Rectal smooth muscle tissue (tissue), 1 donor: ENCODE measurements at regions not wholly inside any gene's neighbourhood (a gene's known extent, or its start where the extent isn't known, plus 50 kb on each side); places are given as distances from the start of the nearest gene placed in this dataset.

Experiments used
- H3K27ac ChIP-seq: one replicate; pipeline ENCODE4 v1.7.0; 2013; ENCODE audit warnings: low read depth, low read length, inconsistent platforms
- H3K27me3 ChIP-seq: one replicate; pipeline ENCODE4 v1.7.0; 2013; ENCODE audit warnings: low read length; ENCODE audit not compliant: control insufficient read depth, insufficient read depth
- H3K36me3 ChIP-seq: one replicate; pipeline ENCODE4 v1.7.0; 2013; ENCODE audit warnings: low read length; ENCODE audit not compliant: control insufficient read depth, insufficient read depth
- H3K4me1 ChIP-seq: one replicate; pipeline ENCODE4 v1.7.0; 2013; ENCODE audit warnings: low read length; ENCODE audit not compliant: control insufficient read depth, insufficient read depth
- H3K4me3 ChIP-seq: one replicate; pipeline ENCODE4 v1.7.0; 2013; ENCODE audit warnings: low read length
- H3K9ac ChIP-seq: one replicate; pipeline ENCODE4 v1.7.0; 2013; ENCODE audit warnings: low read length

- H3K9ac ChIP-seq: no peak overlapping the region
- no peak overlapping the region for H3K4me3 ChIP-seq
- H3K4me1 ChIP-seq: no peaks in the 10 kb centered on the region
- H3K36me3 ChIP-seq: no peaks in the 10 kb centered on the region
- H3K27ac ChIP-seq: no peak overlapping the region
- no peaks in the 10 kb centered on the region for H3K27me3 ChIP-seq
Measured at GRCh38 chr13:97057176-97057575, 62.9 kb upstream of the OXGR1 start.

- Histone ChIP-seq H3K9ac (no peak overlapping the region), H3K4me1 (no peaks in the 10 kb centered on the region), H3K4me3 (no peak overlapping the region), H3K27me3 (no peaks in the 10 kb centered on the region), H3K36me3 (no peaks in the 10 kb centered on the region), H3K27ac (no peak overlapping the region)
Measured at GRCh38 chr13:97058391-97058790, 64.1 kb upstream of the OXGR1 start.

GRCh38 chr13:97058926-97059325, 64.7 kb upstream of the OXGR1 start:
- Histone ChIP-seq H3K4me3 (no peak overlapping the region), H3K9ac (no peak overlapping the region), H3K27ac (no peak overlapping the region), H3K27me3 (no peaks in the 10 kb centered on the region), H3K36me3 (no peaks in the 10 kb centered on the region), H3K4me1 (no peaks in the 10 kb centered on the region)

GRCh38 chr13:97067017-97067895, 73.0 kb upstream of the OXGR1 start:
- Histone ChIP-seq H3K4me1 (no peaks in the 10 kb centered on the region), H3K36me3 (no peaks in the 10 kb centered on the region), H3K9ac (no peak overlapping the region), H3K27ac (no peak overlapping the region), H3K27me3 (no peaks in the 10 kb centered on the region), H3K4me3 (no peak overlapping the region)

- Histone ChIP-seq H3K9ac (no peak overlapping the region), H3K36me3 (no peaks in the 10 kb centered on the region), H3K4me3 (no peak overlapping the region), H3K4me1 (no peaks in the 10 kb centered on the region), H3K27ac (no peak overlapping the region), H3K27me3 (no peaks in the 10 kb centered on the region)
Measured at GRCh38 chr13:97068151-97068550, 73.9 kb upstream of the OXGR1 start.

GRCh38 chr13:97069050-97069815, 75.0 kb upstream of the OXGR1 start:
- H3K27ac ChIP-seq: no peak overlapping the region
- H3K4me1 ChIP-seq: no peaks in the 10 kb centered on the region
- H3K36me3 ChIP-seq: no peaks in the 10 kb centered on the region
- no peak overlapping the region for H3K9ac ChIP-seq
- no peaks in the 10 kb centered on the region for H3K27me3 ChIP-seq
- H3K4me3 ChIP-seq: no peak overlapping the region

GRCh38 chr13:97072297-97072696, 78.0 kb upstream of the OXGR1 start:
- H3K36me3 ChIP-seq: no peaks in the 10 kb centered on the region
- H3K27ac ChIP-seq: no peak overlapping the region
- no peak overlapping the region for H3K9ac ChIP-seq
- H3K4me3 ChIP-seq: no peak overlapping the region
- no peaks in the 10 kb centered on the region for H3K27me3 ChIP-seq
- H3K4me1 ChIP-seq: no peaks in the 10 kb centered on the region

GRCh38 chr13:97074618-97075017, 80.3 kb upstream of the OXGR1 start:
- Histone ChIP-seq H3K27ac (no peak overlapping the region), H3K4me3 (no peak overlapping the region), H3K9ac (no peak overlapping the region), H3K4me1 (no peaks in the 10 kb centered on the region), H3K27me3 (no peaks in the 10 kb centered on the region), H3K36me3 (no peaks in the 10 kb centered on the region)

GRCh38 chr13:97076898-97077297, 82.6 kb upstream of the OXGR1 start:
- no peak overlapping the region for H3K4me3 ChIP-seq
- H3K9ac ChIP-seq: no peak overlapping the region
- no peak overlapping the region for H3K27ac ChIP-seq
- H3K4me1 ChIP-seq: no peaks in the 10 kb centered on the region
- no peaks in the 10 kb centered on the region for H3K27me3 ChIP-seq
- no peaks in the 10 kb centered on the region for H3K36me3 ChIP-seq

- no peaks in the 10 kb centered on the region for H3K4me1 ChIP-seq
- H3K4me3 ChIP-seq: no peak overlapping the region
- no peak overlapping the region for H3K27ac ChIP-seq
- H3K27me3 ChIP-seq: no peaks in the 10 kb centered on the region
- H3K36me3 ChIP-seq: no peaks in the 10 kb centered on the region
- H3K9ac ChIP-seq: no peak overlapping the region
Measured at GRCh38 chr13:97077341-97077740, 83.1 kb upstream of the OXGR1 start.

- H3K27me3 ChIP-seq: no peaks in the 10 kb centered on the region
- H3K4me3 ChIP-seq: no peak overlapping the region
- H3K36me3 ChIP-seq: no peaks in the 10 kb centered on the region
- H3K9ac ChIP-seq: no peak overlapping the region
- H3K4me1 ChIP-seq: no peaks in the 10 kb centered on the region
- no peak overlapping the region for H3K27ac ChIP-seq
Measured at GRCh38 chr13:97079726-97080125, 85.5 kb upstream of the OXGR1 start.

GRCh38 chr13:97082461-97083207, 88.4 kb upstream of the OXGR1 start:
- Histone ChIP-seq H3K4me1 (no peaks in the 10 kb centered on the region), H3K36me3 (no peaks in the 10 kb centered on the region), H3K4me3 (no peak overlapping the region), H3K27ac (no peak overlapping the region), H3K9ac (no peak overlapping the region), H3K27me3 (no peaks in the 10 kb centered on the region)
